Gastrocnemius medialis (tissue), 4 donors: ENCODE measurements at regions not wholly inside any gene's neighbourhood (a gene's known extent, or its start where the extent isn't known, plus 50 kb on each side); places are given as distances from the start of the nearest gene placed in this dataset.

Experiments used
- POLR2A ChIP-seq, 2 donors: fragments of 450-650 bp; IDR thresholded peaks; one replicate each; pipeline ENCODE4 v1.6.1; 2017; ENCODE audit warnings: antibody characterized with exemption in 2 of 2, mild to moderate bottlenecking in 2 of 2, moderate library complexity in 2 of 2
- TF ChIP-seq, protein P1 (sequence below), 5 experiments: fragments of 450-650 bp in 3 of 5; fragments of 200-600 bp in 2 of 5; sonication (generic) in 2 of 5; IDR thresholded peaks in 4 of 5; conservative IDR thresholded peaks in 1 of 5; 1 replicate in 4 of 5; 2 replicates in 1 of 5; pipeline ENCODE4 v1.5.1; 2016 to 2019; ENCODE audit warnings: antibody characterized with exemption in 5 of 5, mild to moderate bottlenecking in 3 of 5, moderate library complexity in 3 of 5

DNA sequence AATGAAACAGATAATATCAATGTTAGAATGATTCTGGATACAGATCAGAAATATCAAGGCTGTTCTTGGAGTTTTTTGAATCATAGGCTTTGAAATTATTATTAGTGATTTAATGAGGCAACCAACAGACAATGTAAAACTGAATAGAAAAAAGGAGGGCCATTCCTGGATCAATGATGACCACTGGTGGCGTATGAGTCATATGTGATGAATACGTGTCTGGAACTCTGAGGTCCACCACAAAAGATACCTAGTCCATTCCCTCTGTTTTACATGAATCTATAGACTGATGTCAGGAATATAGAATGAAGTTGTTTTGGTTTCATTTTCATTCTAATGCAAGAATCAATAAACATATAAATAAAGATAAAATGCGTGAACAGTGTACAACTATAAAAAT is 78.3 kb upstream of the RTL1 start:
- TF ChIP-seq, protein P1, sequence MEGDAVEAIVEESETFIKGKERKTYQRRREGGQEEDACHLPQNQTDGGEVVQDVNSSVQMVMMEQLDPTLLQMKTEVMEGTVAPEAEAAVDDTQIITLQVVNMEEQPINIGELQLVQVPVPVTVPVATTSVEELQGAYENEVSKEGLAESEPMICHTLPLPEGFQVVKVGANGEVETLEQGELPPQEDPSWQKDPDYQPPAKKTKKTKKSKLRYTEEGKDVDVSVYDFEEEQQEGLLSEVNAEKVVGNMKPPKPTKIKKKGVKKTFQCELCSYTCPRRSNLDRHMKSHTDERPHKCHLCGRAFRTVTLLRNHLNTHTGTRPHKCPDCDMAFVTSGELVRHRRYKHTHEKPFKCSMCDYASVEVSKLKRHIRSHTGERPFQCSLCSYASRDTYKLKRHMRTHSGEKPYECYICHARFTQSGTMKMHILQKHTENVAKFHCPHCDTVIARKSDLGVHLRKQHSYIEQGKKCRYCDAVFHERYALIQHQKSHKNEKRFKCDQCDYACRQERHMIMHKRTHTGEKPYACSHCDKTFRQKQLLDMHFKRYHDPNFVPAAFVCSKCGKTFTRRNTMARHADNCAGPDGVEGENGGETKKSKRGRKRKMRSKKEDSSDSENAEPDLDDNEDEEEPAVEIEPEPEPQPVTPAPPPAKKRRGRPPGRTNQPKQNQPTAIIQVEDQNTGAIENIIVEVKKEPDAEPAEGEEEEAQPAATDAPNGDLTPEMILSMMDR (IDR thresholded peaks at IDR 0.05 in 4 of 5, conservative IDR thresholded peaks at IDR 0.05 in 1 of 5): no peak
- no peak for TF ChIP-seq POLR2A (IDR thresholded peaks at IDR 0.05)
